Endothelial cell of umbilical vein (primary cell): ENCODE measurements at regions not wholly inside any gene's neighbourhood (a gene's known extent, or its start where the extent isn't known, plus 50 kb on each side); places are given as distances from the start of the nearest gene placed in this dataset.

Source experiments
- BruUV-seq: library from RNA; stranded (reverse); fragments of 400-500 nt; replicated peaks from 2 replicates; lab custom pipeline; 2021; lab: Mats Ljungman, UMichigan
- CTCF ChIA-PET: fragments of 300-600, 350-600 bp; sonication (Branson Sonifier 250); formaldehyde crosslinking; loops from one replicate; lab custom pipeline; 2021; ENCODE audit warnings: antibody characterized with exemption, inconsistent platforms; lab: Charles Lee
- POLR2A ChIA-PET: fragments of 300-600, 350-600 bp; sonication (Branson Sonifier 250); formaldehyde crosslinking; loops from one replicate; lab custom pipeline; 2021; ENCODE audit warnings: antibody characterized with exemption, inconsistent platforms; lab: Charles Lee
- DNase-seq: peaks from one replicate; pipeline ENCODE4 v3.0.0-alpha.2; 2011; ENCODE audit warnings: low read depth, low spot score
- FAIRE-seq: peaks from 2 replicates; lab custom pipeline; 2011; peaks lifted over from hg19 to GRCh38; lab: Jason Lieb, UNC
- H2AFZ ChIP-seq: 2 replicates; pipeline ENCODE4 v1.6.0; 2012; ENCODE audit warnings: low read depth, low read length, control low read depth, inconsistent platforms
- H3K27ac ChIP-seq: 2 replicates; pipeline ENCODE4 v1.5.1; 2011; ENCODE audit warnings: low read depth, mild to moderate bottlenecking, control low read depth, low read length, moderate library complexity; ENCODE audit not compliant: insufficient read depth
- H3K27me3 ChIP-seq, 2 experiments: 2 replicates each; pipeline versions ENCODE4 v1.6.0 to v1.6.1; 2011; ENCODE audit warnings: low read length in 2 of 2, mixed read lengths in 1 of 2; ENCODE audit not compliant: control insufficient read depth in 2 of 2, insufficient read depth in 2 of 2
- H3K36me3 ChIP-seq, 2 experiments: 2 replicates in 1 of 2; 3 replicates in 1 of 2; pipeline ENCODE4 v1.5.1; 2011; ENCODE audit warnings: low read length in 2 of 2, mild to moderate bottlenecking in 1 of 2, moderate library complexity in 1 of 2; ENCODE audit not compliant: control insufficient read depth in 2 of 2, insufficient read depth in 2 of 2; ENCODE audit errors: extremely low read depth in 1 of 2
- H3K4me1 ChIP-seq: 3 replicates; pipeline ENCODE4 v1.5.1; 2011; ENCODE audit warnings: mild to moderate bottlenecking, low read length; ENCODE audit not compliant: control insufficient read depth, insufficient read depth; ENCODE audit errors: extremely low read depth
- H3K4me2 ChIP-seq: 2 replicates; pipeline ENCODE4 v1.6.1; 2011; ENCODE audit warnings: low read length, control low read depth, mixed read lengths; ENCODE audit not compliant: insufficient read depth
- H3K4me3 ChIP-seq, 3 experiments: fragments of 200-600 bp in 1 of 3; sonication (generic), shearing (Covaris generic) in 1 of 3; replicated peaks in 1 of 3; 2 replicates each; pipeline ENCODE4 v1.5.1; 2011 to 2016; ENCODE audit warnings: control low read depth in 3 of 3, low read length in 3 of 3, mild to moderate bottlenecking in 2 of 3, inconsistent platforms in 1 of 3, low read depth in 1 of 3, moderate library complexity in 1 of 3; ENCODE audit not compliant: insufficient read depth in 1 of 3
- H3K79me2 ChIP-seq: 2 replicates; pipeline ENCODE4 v1.6.0; 2012; ENCODE audit warnings: low read length, inconsistent platforms; ENCODE audit not compliant: control insufficient read depth, insufficient read depth
- H3K9ac ChIP-seq: replicated peaks from 2 replicates; pipeline ENCODE3; 2011; ENCODE audit warnings: low read length, control low read depth; ENCODE audit not compliant: insufficient read depth; ENCODE audit errors: extremely low read depth
- H3K9me1 ChIP-seq: replicated peaks from 3 replicates; pipeline ENCODE4 v1.6.0; 2011; ENCODE audit warnings: mild to moderate bottlenecking, low read length; ENCODE audit not compliant: control insufficient read depth, insufficient read depth; ENCODE audit errors: extremely low read depth
- H3K9me3 ChIP-seq: replicated peaks from 2 replicates; pipeline ENCODE4 v1.5.1; 2012; ENCODE audit warnings: low read length, inconsistent platforms; ENCODE audit not compliant: control insufficient read depth, insufficient read depth
- H4K20me1 ChIP-seq: replicated peaks from 2 replicates; pipeline ENCODE3; 2011; ENCODE audit warnings: mild to moderate bottlenecking, low read length; ENCODE audit not compliant: control insufficient read depth, insufficient read depth; ENCODE audit errors: extremely low read depth
- CTCF ChIP-seq, 2 donors: IDR thresholded peaks; 1 replicate in 1 of 2; 2 replicates in 1 of 2; pipeline ENCODE4 v1.5.1; 2011; ENCODE audit warnings: low read length in 2 of 2, mild to moderate bottlenecking in 2 of 2, moderate library complexity in 2 of 2, control low read depth in 1 of 2, inconsistent platforms in 1 of 2, low read depth in 1 of 2; ENCODE audit not compliant: insufficient read depth in 1 of 2; ENCODE audit errors: extremely low read depth in 1 of 2
- EZH2 ChIP-seq: IDR thresholded peaks from 2 replicates; pipeline ENCODE4 v1.6.1; 2012; ENCODE audit warnings: borderline replicate concordance, low read depth, mild to moderate bottlenecking, moderate library complexity, low read length, inconsistent platforms; ENCODE audit not compliant: severe bottlenecking
- FOS ChIP-seq: IDR thresholded peaks from 2 replicates; pipeline ENCODE4 v1.6.1; 2011; ENCODE audit warnings: mild to moderate bottlenecking, low read length, moderate library complexity, borderline replicate concordance; ENCODE audit not compliant: insufficient read depth
- GATA2 ChIP-seq: IDR thresholded peaks from 2 replicates; pipeline ENCODE4 v1.7.0; 2011; ENCODE audit warnings: low read depth, mild to moderate bottlenecking, moderate library complexity, mixed read lengths, low read length; ENCODE audit not compliant: insufficient read length, insufficient read depth
- JUN ChIP-seq: IDR thresholded peaks from 2 replicates; pipeline ENCODE4 v1.6.1; 2011; ENCODE audit warnings: borderline replicate concordance, low read depth; ENCODE audit not compliant: insufficient read length, insufficient read depth
- MAX ChIP-seq: IDR thresholded peaks from 2 replicates; pipeline ENCODE4 v1.6.1; 2011; ENCODE audit not compliant: insufficient read depth, insufficient read length
- MYC ChIP-seq: IDR thresholded peaks from one replicate; pipeline ENCODE4 v1.6.1; 2011; ENCODE audit warnings: mild to moderate bottlenecking, low read depth, low read length
- POLR2A ChIP-seq: IDR thresholded peaks from 2 replicates; pipeline ENCODE4 v1.6.1; 2012; ENCODE audit warnings: low read depth, mild to moderate bottlenecking, control low read depth, low read length
- POLR2AphosphoS5 ChIP-seq: IDR thresholded peaks from 2 replicates; pipeline ENCODE4 v1.6.1; 2012; ENCODE audit warnings: low read depth, mild to moderate bottlenecking, control low read depth, low read length, moderate library complexity; ENCODE audit not compliant: insufficient read depth
- dilution Hi-C: fragments of 300-500 bp; cut with MboI; formaldehyde crosslinking; loops from one replicate; pipeline ENCODE4 v1.15.0; 2019; ENCODE audit warnings: low sequenced_read_pairs; ENCODE audit not compliant: extremely low pct_ligation_motif_present
- intact Hi-C: fragments of 100-400 bp; cut with micrococcal nuclease; formaldehyde crosslinking; loops from one replicate; pipeline ENCODE4 v1.10.0; 2022

- ChIA-PET POLR2A (no interaction called here), CTCF (no interaction called here)
- BruUV-seq, result no TSS peak
- Histone ChIP-seq H3K79me2 (no peaks in the 10 kb centered on the region), H3K9ac (no peak overlapping the region), H3K27me3 (no peaks in the 10 kb centered on the region), H3K36me3 (no peaks in the 10 kb centered on the region), H3K4me3 (no peak overlapping the region), H3K4me1 (no peaks in the 10 kb centered on the region), H3K9me1 (no peaks in the 10 kb centered on the region), H3K4me2 (no peak overlapping the region), H2AFZ (no peak overlapping the region), H4K20me1 (no peaks in the 10 kb centered on the region), H3K9me3 (peaks cover 2% of the 10 kb centered on the region), H3K27ac (no peak overlapping the region)
- dilution Hi-C loops, result no loop called here
- intact Hi-C loops, result no loop called here
- FAIRE-seq (no peak), DNase-seq (no peak)
- no peak for TF ChIP-seq CTCF (IDR thresholded peaks at IDR 0.05; ENCODE audit: extremely low read depth in 1 of 2, insufficient read depth in 1 of 2, low read depth in 1 of 2, low read length in 2 of 2)
- TF ChIP-seq MYC, result no peak
- TF ChIP-seq EZH2, result no peak
- TF ChIP-seq JUN, result no peak
- TF ChIP-seq POLR2AphosphoS5, result no peak
- TF ChIP-seq POLR2A, result no peak
- TF ChIP-seq MAX, result no peak
- no peak for TF ChIP-seq GATA2
- no peak for TF ChIP-seq FOS
Observed at GRCh38 chr4:63049278-63049677, 1360.0 kb downstream of the TECRL start.
